ENCODE measurements at regions not wholly inside any gene's neighbourhood (a gene's known extent, or its start where the extent isn't known, plus 50 kb on each side); places are given as distances from the start of the nearest gene placed in this dataset.

GRCh38 chr1:229097356-229097755 is 173.6 kb upstream of the RAB4A start:
- H2BK120ac ChIP-seq (ENCODE audit: low read depth, low read length): no peak overlapping the region
- H3K4me2 ChIP-seq (ENCODE audit: low read length): no peak overlapping the region
- H3K79me1 ChIP-seq (ENCODE audit: low read length): no peaks in the 10 kb centered on the region
- no peak overlapping the region for H3K4ac ChIP-seq (ENCODE audit: low read depth, low read length)
- no peaks in the 10 kb centered on the region for H3K36me3 ChIP-seq (ENCODE audit: control insufficient read depth, insufficient read depth, low read length)
- H3K56ac ChIP-seq (ENCODE audit: low read length): peak overlapping the region; percentile 47
- no peaks in the 10 kb centered on the region for H3K27me3 ChIP-seq (ENCODE audit: insufficient read depth, low read length, poor library complexity)
- H3K79me2 ChIP-seq (ENCODE audit: control insufficient read depth, insufficient read depth, low read length): no peaks in the 10 kb centered on the region
- no peak overlapping the region for H3K9ac ChIP-seq (ENCODE audit: low read length)
- peak overlapping the region; percentile 4 for H3K18ac ChIP-seq (ENCODE audit: low read length)
- no CpG with 5 or more reads among the region's 7 CpGs for WGBS (ENCODE audit: extremely low coverage, insufficient coverage, low lambda C conversion rate)
- H3K4me3 ChIP-seq (ENCODE audit: low read length): no peak overlapping the region
- H3K4me1 ChIP-seq (ENCODE audit: control insufficient read depth, low read depth, low read length): peaks cover 24% of the 10 kb centered on the region
- no peak for DNase-seq
- no peak overlapping the region for H3K27ac ChIP-seq (ENCODE audit: low read depth, low read length)
- H4K5ac ChIP-seq (ENCODE audit: low read length): no peak overlapping the region
- no peak overlapping the region for H2BK5ac ChIP-seq (ENCODE audit: low read length)
- H2AK5ac ChIP-seq (ENCODE audit: low read length): no peak overlapping the region
- H4K8ac ChIP-seq (ENCODE audit: low read depth, low read length): no peak overlapping the region
- H3K23ac ChIP-seq (ENCODE audit: low read length): peak overlapping the region; percentile 34
- no peak overlapping the region for H2BK15ac ChIP-seq (replicated peaks; ENCODE audit: low read depth)

GRCh38 chr1:229098361-229098760 is 172.6 kb upstream of the RAB4A start:
- no peaks in the 10 kb centered on the region for H3K79me2 ChIP-seq (ENCODE audit: control insufficient read depth, insufficient read depth, low read length)
- H2BK5ac ChIP-seq (ENCODE audit: low read length): no peak overlapping the region
- no peak overlapping the region for H2BK120ac ChIP-seq (ENCODE audit: low read depth, low read length)
- H3K4ac ChIP-seq (ENCODE audit: low read depth, low read length): no peak overlapping the region
- H3K79me1 ChIP-seq (ENCODE audit: low read length): no peaks in the 10 kb centered on the region
- H4K5ac ChIP-seq (ENCODE audit: low read length): no peak overlapping the region
- H3K23ac ChIP-seq (ENCODE audit: low read length): no peak overlapping the region
- no peak overlapping the region for H3K9ac ChIP-seq (ENCODE audit: low read length)
- H2BK15ac ChIP-seq (replicated peaks; ENCODE audit: low read depth): no peak overlapping the region
- H3K56ac ChIP-seq (ENCODE audit: low read length): no peak overlapping the region
- H3K4me2 ChIP-seq (ENCODE audit: low read length): no peak overlapping the region
- H3K36me3 ChIP-seq (ENCODE audit: control insufficient read depth, insufficient read depth, low read length): no peaks in the 10 kb centered on the region
- H3K4me3 ChIP-seq (ENCODE audit: low read length): no peak overlapping the region
- no peak overlapping the region for H2AK5ac ChIP-seq (ENCODE audit: low read length)
- peaks cover 14% of the 10 kb centered on the region for H3K4me1 ChIP-seq (ENCODE audit: control insufficient read depth, low read depth, low read length)
- no peak for DNase-seq
- H3K27ac ChIP-seq (ENCODE audit: low read depth, low read length): no peak overlapping the region
- no peak overlapping the region for H4K8ac ChIP-seq (ENCODE audit: low read depth, low read length)
- H3K27me3 ChIP-seq (ENCODE audit: insufficient read depth, low read length, poor library complexity): no peaks in the 10 kb centered on the region
- H3K18ac ChIP-seq (ENCODE audit: low read length): no peak overlapping the region

- no peak overlapping the region for H3K4me3 ChIP-seq (ENCODE audit: low read length)
- no peak overlapping the region for H3K27ac ChIP-seq (ENCODE audit: low read depth, low read length)
- H4K8ac ChIP-seq (ENCODE audit: low read depth, low read length): no peak overlapping the region
- H3K56ac ChIP-seq (ENCODE audit: low read length): peak overlapping the region; percentile 52
- no peaks in the 10 kb centered on the region for H3K79me1 ChIP-seq (ENCODE audit: low read length)
- peak; percentile 33 for DNase-seq
- no peak overlapping the region for H2BK15ac ChIP-seq (replicated peaks; ENCODE audit: low read depth)
- H3K4ac ChIP-seq (ENCODE audit: low read depth, low read length): no peak overlapping the region
- H2BK120ac ChIP-seq (ENCODE audit: low read depth, low read length): no peak overlapping the region
- H3K23ac ChIP-seq (ENCODE audit: low read length): no peak overlapping the region
- H2BK5ac ChIP-seq (ENCODE audit: low read length): peak overlapping the region; percentile 41
- H3K4me1 ChIP-seq (ENCODE audit: control insufficient read depth, low read depth, low read length): peaks cover 14% of the 10 kb centered on the region
- H3K18ac ChIP-seq (ENCODE audit: low read length): no peak overlapping the region
- no peak overlapping the region for H2AK5ac ChIP-seq (ENCODE audit: low read length)
- no peak overlapping the region for H3K9ac ChIP-seq (ENCODE audit: low read length)
- H3K36me3 ChIP-seq (ENCODE audit: control insufficient read depth, insufficient read depth, low read length): no peaks in the 10 kb centered on the region
- H3K27me3 ChIP-seq (ENCODE audit: insufficient read depth, low read length, poor library complexity): no peaks in the 10 kb centered on the region
- no peak overlapping the region for H4K5ac ChIP-seq (ENCODE audit: low read length)
- no peak overlapping the region for H3K4me2 ChIP-seq (ENCODE audit: low read length)
- no CpG with 5 or more reads among the region's 8 CpGs for WGBS (ENCODE audit: extremely low coverage, insufficient coverage, low lambda C conversion rate)
- H3K79me2 ChIP-seq (ENCODE audit: control insufficient read depth, insufficient read depth, low read length): no peaks in the 10 kb centered on the region
Observed at GRCh38 chr1:229098903-229099578, 171.9 kb upstream of the RAB4A start.

- Histone ChIP-seq H3K79me1 (ENCODE audit: low read length) (no peaks in the 10 kb centered on the region), H3K27ac (ENCODE audit: low read depth, low read length) (no peak overlapping the region), H2AK5ac (ENCODE audit: low read length) (peak overlapping the region; percentile 71), H3K4me2 (ENCODE audit: low read length) (no peak overlapping the region), H3K79me2 (ENCODE audit: control insufficient read depth, insufficient read depth, low read length) (no peaks in the 10 kb centered on the region), H4K8ac (ENCODE audit: low read depth, low read length) (no peak overlapping the region), H3K23ac (ENCODE audit: low read length) (no peak overlapping the region), H4K5ac (ENCODE audit: low read length) (no peak overlapping the region), H3K27me3 (ENCODE audit: insufficient read depth, low read length, poor library complexity) (no peaks in the 10 kb centered on the region), H3K56ac (ENCODE audit: low read length) (peak overlapping the region; percentile 20), H2BK120ac (ENCODE audit: low read depth, low read length) (no peak overlapping the region), H3K9ac (ENCODE audit: low read length) (no peak overlapping the region), H3K36me3 (ENCODE audit: control insufficient read depth, insufficient read depth, low read length) (no peaks in the 10 kb centered on the region), H3K18ac (ENCODE audit: low read length) (no peak overlapping the region), H2BK5ac (ENCODE audit: low read length) (no peak overlapping the region), H2BK15ac (replicated peaks; ENCODE audit: low read depth) (no peak overlapping the region), H3K4me1 (ENCODE audit: control insufficient read depth, low read depth, low read length) (peaks cover 9% of the 10 kb centered on the region), H3K4me3 (ENCODE audit: low read length) (no peak overlapping the region), H3K4ac (ENCODE audit: low read depth, low read length) (no peak overlapping the region)
- no CpG with 5 or more reads among the region's 10 CpGs for WGBS (ENCODE audit: extremely low coverage, insufficient coverage, low lambda C conversion rate)
- DNase-seq: no peak
Observed at GRCh38 chr1:229101011-229101871, 169.7 kb upstream of the RAB4A start.

- Histone ChIP-seq H4K5ac (ENCODE audit: low read length) (no peak overlapping the region), H3K9ac (ENCODE audit: low read length) (no peak overlapping the region), H2BK15ac (replicated peaks; ENCODE audit: low read depth) (no peak overlapping the region), H3K79me2 (ENCODE audit: control insufficient read depth, insufficient read depth, low read length) (no peaks in the 10 kb centered on the region), H2AK5ac (ENCODE audit: low read length) (no peak overlapping the region), H3K4me2 (ENCODE audit: low read length) (no peak overlapping the region), H2BK120ac (ENCODE audit: low read depth, low read length) (no peak overlapping the region), H3K4me1 (ENCODE audit: control insufficient read depth, low read depth, low read length) (peaks cover 6% of the 10 kb centered on the region), H3K79me1 (ENCODE audit: low read length) (no peaks in the 10 kb centered on the region), H3K36me3 (ENCODE audit: control insufficient read depth, insufficient read depth, low read length) (no peaks in the 10 kb centered on the region), H3K56ac (ENCODE audit: low read length) (no peak overlapping the region), H3K4ac (ENCODE audit: low read depth, low read length) (peak overlapping the region; percentile 6), H3K18ac (ENCODE audit: low read length) (no peak overlapping the region), H4K8ac (ENCODE audit: low read depth, low read length) (no peak overlapping the region), H3K27me3 (ENCODE audit: insufficient read depth, low read length, poor library complexity) (no peaks in the 10 kb centered on the region), H3K27ac (ENCODE audit: low read depth, low read length) (no peak overlapping the region), H2BK5ac (ENCODE audit: low read length) (no peak overlapping the region), H3K4me3 (ENCODE audit: low read length) (no peak overlapping the region), H3K23ac (ENCODE audit: low read length) (no peak overlapping the region)
- peak; percentile 43 for DNase-seq
- no CpG with 5 or more reads among the region's 2 CpGs for WGBS (ENCODE audit: extremely low coverage, insufficient coverage, low lambda C conversion rate)
Observed at GRCh38 chr1:229102741-229103391, 168.0 kb upstream of the RAB4A start.

Data from mesendoderm (in vitro differentiated cells).